ENCODE measurements at regions not wholly inside any gene's neighbourhood (a gene's known extent, or its start where the extent isn't known, plus 50 kb on each side); places are given as distances from the start of the nearest gene placed in this dataset.

DNA sequence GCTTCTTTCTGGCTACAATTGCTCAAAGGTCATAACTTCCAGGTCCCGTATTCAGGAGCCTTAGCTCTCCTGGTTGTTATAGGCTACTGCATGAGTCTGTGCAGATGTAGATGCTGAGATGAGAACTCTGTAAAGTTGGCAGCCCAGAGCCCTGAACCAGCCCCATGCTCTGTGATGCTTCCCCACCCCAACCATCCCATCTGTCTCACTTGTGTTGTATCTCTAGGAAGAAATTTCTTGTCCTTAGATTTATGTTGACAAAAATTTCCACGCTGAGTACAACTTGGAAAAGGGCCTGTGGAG is 61.2 kb upstream of the EEPD1 start:
- TF ChIP-seq ZFX (IDR thresholded peaks at IDR 0.05; ENCODE audit: borderline replicate concordance) (no peak), CTCF (IDR thresholded peaks at IDR 0.05) (no peak)

Data from 22Rv1 (cell line).